DND-41 (cell line): ENCODE measurements at regions not wholly inside any gene's neighbourhood (a gene's known extent, or its start where the extent isn't known, plus 50 kb on each side); places are given as distances from the start of the nearest gene placed in this dataset.

Source experiments
- EZH2 ChIP-seq: IDR thresholded peaks from 3 replicates; pipeline ENCODE4 v1.6.1; 2012; ENCODE audit warnings: borderline replicate concordance, low read depth, mild to moderate bottlenecking, moderate library complexity, low read length, inconsistent platforms; ENCODE audit not compliant: severe bottlenecking
- TF ChIP-seq, protein P1 (sequence below): IDR thresholded peaks from 2 replicates; pipeline ENCODE4 v1.5.1; 2012; ENCODE audit warnings: borderline replicate concordance, low read length, moderate library complexity, mild to moderate bottlenecking; ENCODE audit not compliant: poor library complexity, severe bottlenecking; ENCODE audit errors: extremely low read depth

DNA sequence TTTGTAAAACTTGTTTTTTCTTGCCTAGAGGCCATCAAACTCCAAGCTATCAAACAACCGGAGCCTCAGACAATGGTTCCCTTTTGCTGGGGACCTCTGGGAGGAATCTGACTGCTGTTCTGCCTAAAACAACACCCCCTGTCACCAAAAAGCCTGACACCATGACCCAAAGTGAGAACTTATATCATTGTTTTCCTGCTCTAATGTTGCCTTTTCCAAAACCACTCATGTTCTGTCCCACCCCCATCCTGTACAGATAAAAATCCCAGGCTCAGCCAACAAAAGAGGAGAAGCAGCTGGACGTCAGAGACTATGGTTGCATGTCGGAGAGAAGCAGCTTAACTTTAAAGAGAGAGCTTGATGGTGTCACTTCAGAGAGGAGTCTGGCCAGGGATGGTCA is 327.2 kb upstream of the CXADR start:
- TF ChIP-seq, protein P1, sequence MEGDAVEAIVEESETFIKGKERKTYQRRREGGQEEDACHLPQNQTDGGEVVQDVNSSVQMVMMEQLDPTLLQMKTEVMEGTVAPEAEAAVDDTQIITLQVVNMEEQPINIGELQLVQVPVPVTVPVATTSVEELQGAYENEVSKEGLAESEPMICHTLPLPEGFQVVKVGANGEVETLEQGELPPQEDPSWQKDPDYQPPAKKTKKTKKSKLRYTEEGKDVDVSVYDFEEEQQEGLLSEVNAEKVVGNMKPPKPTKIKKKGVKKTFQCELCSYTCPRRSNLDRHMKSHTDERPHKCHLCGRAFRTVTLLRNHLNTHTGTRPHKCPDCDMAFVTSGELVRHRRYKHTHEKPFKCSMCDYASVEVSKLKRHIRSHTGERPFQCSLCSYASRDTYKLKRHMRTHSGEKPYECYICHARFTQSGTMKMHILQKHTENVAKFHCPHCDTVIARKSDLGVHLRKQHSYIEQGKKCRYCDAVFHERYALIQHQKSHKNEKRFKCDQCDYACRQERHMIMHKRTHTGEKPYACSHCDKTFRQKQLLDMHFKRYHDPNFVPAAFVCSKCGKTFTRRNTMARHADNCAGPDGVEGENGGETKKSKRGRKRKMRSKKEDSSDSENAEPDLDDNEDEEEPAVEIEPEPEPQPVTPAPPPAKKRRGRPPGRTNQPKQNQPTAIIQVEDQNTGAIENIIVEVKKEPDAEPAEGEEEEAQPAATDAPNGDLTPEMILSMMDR, result no peak
- no peak for TF ChIP-seq EZH2
